ENCODE measurements at regions not wholly inside any gene's neighbourhood (a gene's known extent, or its start where the extent isn't known, plus 50 kb on each side); places are given as distances from the start of the nearest gene placed in this dataset.
"Not testable (repeated sequence)": the region's sequence is repeated elsewhere in the genome, so short reads cannot be mapped to it uniquely, and the experiment has no call there.

- intact Hi-C loops (cut with DNase I); DNase-seq: not testable (repeated sequence)
Observed at GRCh38 chr5:88014984-88015383, 253.7 kb downstream of the TMEM161B start.

DNA sequence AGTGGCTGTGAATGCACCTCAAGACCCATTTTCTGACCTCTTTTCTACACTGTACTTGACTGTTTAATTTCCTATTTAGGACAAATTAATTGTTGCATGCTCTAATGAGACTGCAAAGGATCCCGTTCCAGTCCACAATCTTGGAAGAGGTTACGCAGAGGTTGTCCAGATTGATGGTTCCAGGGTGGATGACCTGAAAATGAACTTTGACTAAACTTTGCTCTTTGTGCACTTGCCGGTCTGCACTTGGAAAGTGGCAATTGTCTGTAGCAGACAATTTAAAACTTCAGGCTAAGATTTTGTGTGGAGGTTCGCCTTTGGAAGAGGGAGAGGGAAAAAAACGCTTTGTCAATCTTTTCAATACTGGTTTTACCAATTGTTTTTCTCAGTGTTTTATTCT, 267.8 kb downstream of the TMEM161B start:
- DNase-seq = no peak
- intact Hi-C loops (cut with DNase I) = no loop called here

DNA sequence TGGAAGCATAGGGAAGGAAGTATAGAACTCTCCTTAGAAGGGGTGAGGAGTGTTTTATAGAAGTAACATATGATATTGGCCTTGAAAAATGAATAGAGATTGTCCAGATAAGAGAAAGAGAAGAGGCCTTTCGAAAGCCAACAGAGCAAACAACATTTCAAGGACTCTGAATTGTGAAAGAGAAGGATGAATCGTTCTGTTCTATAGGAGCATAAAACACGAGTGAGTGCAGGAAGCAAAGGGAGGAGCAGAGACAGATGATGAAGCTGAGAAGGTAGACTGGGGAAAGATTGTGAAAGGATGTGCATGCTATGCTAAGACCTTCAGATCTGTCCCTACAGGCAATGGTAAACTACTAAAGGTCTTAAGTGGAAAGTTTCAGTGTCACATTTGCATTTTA, 271.0 kb downstream of the TMEM161B start:
- DNase-seq = no peak
- intact Hi-C loops (cut with DNase I) = no loop called here

- no peak for DNase-seq
- intact Hi-C loops (cut with DNase I) = no loop called here
Observed at GRCh38 chr5:87966213-87966612, 302.4 kb downstream of the TMEM161B start.

- intact Hi-C loops (cut with DNase I) = loop anchor here (10.0 kb wide), 1 partner anchor 741 kb away; no protein-coding TSS in a partner anchor
- DNase-seq = no peak
Observed at GRCh38 chr5:87954121-87954520, 314.5 kb downstream of the TMEM161B start.

GRCh38 chr5:87951661-87952060, 317.0 kb downstream of the TMEM161B start:
- DNase-seq = no peak
- intact Hi-C loops (cut with DNase I) = loop anchor here (10.0 kb wide), 1 partner anchor 743 kb away; no protein-coding TSS in a partner anchor

DNA sequence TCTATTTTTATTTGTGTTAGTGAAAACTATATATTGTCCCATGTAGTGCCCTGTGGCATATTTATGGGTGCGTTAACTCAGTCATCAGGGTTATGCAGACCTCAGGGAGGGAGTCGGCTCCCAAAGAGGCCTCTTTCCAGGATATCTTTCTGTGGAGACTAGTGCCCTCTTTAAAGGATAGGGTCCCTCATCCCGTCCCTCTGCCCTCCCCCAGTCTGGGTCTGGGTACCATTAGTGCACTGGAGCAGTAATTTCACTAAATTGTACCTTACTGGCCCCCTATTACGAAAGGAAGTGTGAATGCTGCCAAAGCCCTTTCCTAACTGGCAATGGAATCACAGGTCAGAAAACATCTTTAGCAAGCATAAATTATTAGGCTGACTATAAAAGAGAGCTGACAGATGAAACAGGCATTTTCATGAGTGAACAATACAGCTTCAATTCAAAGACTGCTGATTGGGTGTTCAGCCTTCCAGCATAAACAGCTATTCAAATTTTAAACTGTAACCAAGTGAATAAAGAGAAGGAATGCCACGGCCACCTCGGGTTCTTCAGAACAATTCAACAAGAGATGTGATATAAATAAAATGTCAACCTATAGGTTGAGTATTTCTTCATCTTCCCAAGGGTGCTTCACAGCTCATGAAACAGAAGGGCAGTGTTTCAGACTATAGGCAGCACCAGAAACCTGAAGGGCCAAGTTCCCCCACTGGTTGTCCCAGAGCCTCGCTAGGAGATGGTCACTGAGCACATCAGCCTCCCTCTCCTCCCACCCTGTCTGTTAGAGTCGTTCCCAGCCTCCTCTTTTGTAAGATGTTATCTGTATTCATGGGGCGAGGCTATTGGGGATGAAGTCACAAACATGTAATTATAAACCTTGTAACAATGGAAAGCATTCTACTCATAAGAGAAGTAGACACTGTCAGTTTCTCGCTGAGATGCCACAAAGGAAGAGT, 318.7 kb downstream of the TMEM161B start:
- DNase-seq = peak; percentile 14 to 91 (median 66)
- intact Hi-C loops (cut with DNase I) = loop anchor here (10.0 kb wide), 2 partner anchors 195 to 745 kb away; no protein-coding TSS in a partner anchor

DNA sequence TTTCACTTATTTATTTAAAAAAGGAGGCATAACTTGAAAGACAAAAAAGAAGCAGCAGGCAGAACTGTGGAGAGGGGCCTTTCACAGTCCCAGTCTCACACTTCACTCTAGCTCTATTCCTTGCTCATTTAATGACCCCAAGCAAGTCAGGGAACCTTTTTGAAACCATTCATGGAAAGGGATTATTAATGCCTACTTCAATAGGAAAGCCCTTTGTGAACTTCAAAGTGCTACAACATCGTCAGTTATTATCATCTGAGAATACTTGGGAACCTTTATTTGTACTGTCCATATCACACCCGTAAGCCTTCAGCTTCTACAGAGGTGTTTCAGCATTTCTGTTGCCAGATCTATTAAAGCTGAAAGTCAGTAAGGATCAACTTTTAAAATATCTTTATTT, 320.2 kb downstream of the TMEM161B start:
- no peak for DNase-seq

GRCh38 chr5:87946271-87946670, 322.4 kb downstream of the TMEM161B start:
- DNase-seq = no peak
- intact Hi-C loops (cut with DNase I) = loop anchor here (10.0 kb wide), 1 partner anchor 199 kb away; no protein-coding TSS in a partner anchor

More for the DNA sequence above, 320.2 kb downstream of the TMEM161B start:
- intact Hi-C loops (cut with DNase I) = loop anchor here (10.0 kb wide), 1 partner anchor 196 kb away; no protein-coding TSS in a partner anchor

- DNase-seq = no peak
Observed at GRCh38 chr5:87945286-87945650, 323.4 kb downstream of the TMEM161B start.

GRCh38 chr5:87944553-87945285, 323.9 kb downstream of the TMEM161B start:
- intact Hi-C loops (cut with DNase I) = loop anchor here (2.0 to 10.0 kb wide), 2 partner anchors 44 to 200 kb away; no protein-coding TSS in a partner anchor
- DNase-seq = peak; percentile 67 to 97 (median 88)

More at GRCh38 chr5:87945286-87945650, 323.4 kb downstream of the TMEM161B start:
- intact Hi-C loops (cut with DNase I) = loop anchor here (2.0 to 10.0 kb wide), 2 partner anchors 44 to 200 kb away; no protein-coding TSS in a partner anchor

DNA sequence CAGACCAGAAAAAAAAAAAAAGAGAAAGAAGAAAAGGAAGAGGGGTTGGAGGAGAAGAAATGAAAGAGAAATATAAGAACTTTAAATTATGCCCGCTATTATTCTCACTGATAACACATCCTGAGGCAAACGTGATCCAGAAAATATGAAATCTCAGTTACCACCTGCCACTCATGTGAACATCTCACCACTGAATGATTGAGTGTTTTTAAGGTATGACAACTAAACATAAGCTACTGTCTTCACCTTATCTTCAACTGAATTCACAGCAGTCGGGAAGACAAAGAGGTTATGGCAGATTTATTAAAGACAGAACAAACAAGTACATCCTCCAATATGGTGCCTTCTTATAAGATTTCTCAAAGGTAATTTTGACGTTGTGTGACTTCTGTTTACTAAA, 327.9 kb downstream of the TMEM161B start:
- intact Hi-C loops (cut with DNase I) = loop anchor here (10.0 kb wide), 1 partner anchor 204 kb away; no protein-coding TSS in a partner anchor
- no peak for DNase-seq

DNA sequence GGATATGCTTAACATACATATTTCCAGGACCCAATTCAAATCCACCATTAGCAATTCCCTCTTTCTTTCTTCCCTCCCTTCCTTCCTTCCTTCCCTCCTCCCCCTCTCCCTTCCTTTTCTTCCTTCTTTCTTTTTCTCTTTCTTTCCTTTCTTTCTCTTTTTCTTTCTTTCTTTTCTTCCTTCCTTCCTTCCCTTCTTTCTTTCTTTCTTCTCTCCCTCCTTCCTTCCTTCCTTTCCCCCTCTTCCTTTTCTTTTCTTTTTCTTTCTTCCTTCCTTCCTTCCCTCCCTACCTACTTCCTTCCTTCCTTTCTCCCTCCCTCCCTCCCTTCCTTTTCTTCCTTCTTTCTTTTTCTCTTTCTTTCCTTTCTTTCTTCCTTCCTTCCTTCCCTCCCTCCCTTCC, 332.0 kb downstream of the TMEM161B start:
- no peak for DNase-seq
- intact Hi-C loops (cut with DNase I) = no loop called here

DNA sequence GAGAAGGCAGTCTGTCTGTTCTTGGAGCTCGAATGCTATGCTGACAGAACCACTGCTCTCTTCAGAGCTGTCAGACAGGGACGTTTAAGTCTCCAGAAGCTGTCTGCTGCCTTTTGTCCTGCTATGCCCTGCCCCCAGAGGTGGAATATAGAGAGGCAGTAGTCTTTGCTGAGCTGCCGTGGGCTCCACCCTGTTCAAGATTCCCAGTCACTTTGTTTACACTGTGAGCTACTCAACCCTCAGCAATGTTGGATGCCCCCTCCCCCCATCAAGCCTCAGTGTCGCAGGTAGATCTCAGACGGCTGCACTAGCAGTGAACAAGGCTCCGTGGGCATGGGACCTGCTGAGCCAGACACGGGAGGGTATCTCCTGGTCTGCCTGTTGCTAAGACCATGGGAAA, 344.2 kb downstream of the TMEM161B start:
- DNase-seq = no peak
- intact Hi-C loops (cut with DNase I) = no loop called here

DNA sequence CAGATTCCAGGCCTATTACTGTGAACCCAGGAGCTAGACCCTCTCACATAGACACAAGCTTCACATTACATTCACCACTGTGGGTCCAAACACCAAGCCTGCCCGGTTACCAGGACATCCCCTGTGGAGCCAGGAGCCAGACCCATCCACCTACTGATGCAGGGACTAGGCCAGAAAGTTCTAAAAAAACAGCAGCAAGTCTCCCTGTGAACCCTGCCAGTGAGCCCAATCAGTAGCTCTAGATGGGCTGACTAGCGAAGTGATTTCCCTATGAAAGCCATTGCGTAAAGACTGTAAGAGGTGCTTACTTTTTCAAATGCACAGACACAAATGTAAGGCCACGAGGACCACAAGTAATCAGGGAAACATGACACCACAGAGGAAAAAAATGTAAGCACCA, 352.3 kb downstream of the TMEM161B start:
- DNase-seq = no peak
- intact Hi-C loops (cut with DNase I) = no loop called here

GRCh38 chr5:87912419-87912818, 356.2 kb downstream of the TMEM161B start:
- no peak for DNase-seq
- intact Hi-C loops (cut with DNase I) = no loop called here

DNA sequence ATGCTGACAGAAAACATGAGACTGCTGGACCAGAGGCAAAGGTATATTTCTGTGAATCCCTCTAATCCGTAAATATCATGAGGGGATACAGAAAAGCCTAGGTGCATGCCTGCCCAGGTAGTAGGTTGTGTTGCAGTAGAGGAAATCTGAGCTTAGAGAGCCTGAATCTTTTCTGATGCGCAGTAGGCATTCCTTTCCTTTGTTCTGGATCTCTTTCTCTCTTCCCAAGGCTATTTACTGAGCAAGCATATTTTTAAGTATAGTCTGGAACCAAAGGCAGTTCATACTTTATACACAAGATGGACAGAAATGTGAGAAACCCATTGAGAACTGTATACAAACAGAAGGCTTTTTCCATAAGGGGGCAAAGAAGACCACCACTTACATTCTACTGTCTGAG, 359.3 kb downstream of the TMEM161B start:
- DNase-seq = no peak
- intact Hi-C loops (cut with DNase I) = no loop called here

GRCh38 chr5:87906962-87907361, 361.7 kb downstream of the TMEM161B start:
- intact Hi-C loops (cut with DNase I) = no loop called here
- no peak for DNase-seq

DNA sequence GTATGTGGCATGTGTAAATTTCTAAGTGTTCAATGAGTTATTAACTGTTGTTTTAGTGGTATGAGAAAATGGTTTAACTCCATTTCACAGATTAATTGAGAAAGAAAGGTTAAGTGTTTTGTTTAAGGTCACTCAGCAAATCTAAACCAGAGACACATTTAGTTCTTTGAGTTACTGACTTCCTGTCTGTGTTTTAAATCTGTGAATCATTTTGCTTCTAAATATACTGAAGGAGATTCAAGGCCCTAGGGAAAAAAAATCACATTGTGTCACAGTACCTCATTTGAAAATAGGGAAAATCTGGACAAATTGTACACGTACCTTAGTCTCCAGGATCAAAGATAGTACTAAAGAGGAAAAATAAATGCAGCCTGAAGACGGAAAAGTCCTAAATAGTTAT, 368.2 kb downstream of the TMEM161B start:
- intact Hi-C loops (cut with DNase I) = loop anchor here (2.0 to 5.0 kb wide), 3 partner anchors 44 to 782 kb away; no protein-coding TSS in a partner anchor
- no peak for DNase-seq

Measured in head of caudate nucleus (tissue), 42 donors.